ENCODE measurements at regions not wholly inside any gene's neighbourhood (a gene's known extent, or its start where the extent isn't known, plus 50 kb on each side); places are given as distances from the start of the nearest gene placed in this dataset.

DNA sequence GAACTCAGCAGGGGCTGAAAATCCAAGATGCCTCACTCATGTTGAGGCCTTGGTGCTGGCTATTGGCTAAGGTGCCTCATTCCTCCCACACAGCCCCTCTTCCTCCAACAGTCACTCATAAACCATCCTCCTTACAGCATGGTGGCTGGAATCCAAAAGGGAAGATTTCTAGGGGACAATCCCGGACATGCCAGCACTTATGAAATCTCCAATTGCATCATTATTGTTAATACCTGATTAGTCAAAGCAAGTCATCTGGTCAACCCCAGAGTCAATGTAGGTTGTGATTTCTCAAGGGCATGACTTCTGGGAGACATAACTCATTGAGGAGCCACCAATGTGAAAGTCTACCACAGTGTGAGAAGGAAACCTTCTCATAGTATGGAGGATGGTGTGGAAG lies 506.6 kb upstream of the NOX3 start:
- TF ChIP-seq EZH2 (IDR thresholded peaks at IDR 0.05; ENCODE audit: insufficient read depth, poor library complexity, severe bottlenecking): no peak
- TF ChIP-seq EZH2phosphoT487 (IDR thresholded peaks at IDR 0.05; ENCODE audit: insufficient read depth, low read depth): no peak

Measured in GM23248 (cell line).